ENCODE measurements at regions not wholly inside any gene's neighbourhood (a gene's known extent, or its start where the extent isn't known, plus 50 kb on each side); places are given as distances from the start of the nearest gene placed in this dataset.

DNA sequence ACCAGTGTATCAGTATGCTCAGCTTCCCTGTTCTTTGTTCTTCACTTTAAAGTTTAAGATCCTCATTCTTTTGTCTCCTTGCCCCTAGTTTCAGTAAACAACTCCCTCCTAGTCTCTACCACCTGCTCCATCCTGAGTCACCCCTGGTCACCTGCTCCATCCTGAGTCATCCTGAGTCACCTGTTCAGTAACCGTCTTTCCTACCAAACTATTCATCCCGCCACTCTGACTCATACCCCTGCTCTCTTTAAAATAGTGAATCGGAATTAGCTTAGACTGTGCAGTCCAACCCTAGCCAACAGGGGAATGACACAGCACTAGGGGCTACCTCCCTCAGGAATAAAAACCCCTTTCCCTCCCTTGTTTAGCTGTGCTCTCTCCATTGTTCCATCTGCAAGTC, 888.1 kb upstream of the MDGA2 start:
- TF ChIP-seq ZNF548 (tag by site-specific recombination; IDR thresholded peaks at IDR 0.05): no peak
- TF ChIP-seq ZNF830 (tag by site-specific recombination; IDR thresholded peaks at IDR 0.05; ENCODE audit: low read depth): no peak
- TF ChIP-seq, protein P1, sequence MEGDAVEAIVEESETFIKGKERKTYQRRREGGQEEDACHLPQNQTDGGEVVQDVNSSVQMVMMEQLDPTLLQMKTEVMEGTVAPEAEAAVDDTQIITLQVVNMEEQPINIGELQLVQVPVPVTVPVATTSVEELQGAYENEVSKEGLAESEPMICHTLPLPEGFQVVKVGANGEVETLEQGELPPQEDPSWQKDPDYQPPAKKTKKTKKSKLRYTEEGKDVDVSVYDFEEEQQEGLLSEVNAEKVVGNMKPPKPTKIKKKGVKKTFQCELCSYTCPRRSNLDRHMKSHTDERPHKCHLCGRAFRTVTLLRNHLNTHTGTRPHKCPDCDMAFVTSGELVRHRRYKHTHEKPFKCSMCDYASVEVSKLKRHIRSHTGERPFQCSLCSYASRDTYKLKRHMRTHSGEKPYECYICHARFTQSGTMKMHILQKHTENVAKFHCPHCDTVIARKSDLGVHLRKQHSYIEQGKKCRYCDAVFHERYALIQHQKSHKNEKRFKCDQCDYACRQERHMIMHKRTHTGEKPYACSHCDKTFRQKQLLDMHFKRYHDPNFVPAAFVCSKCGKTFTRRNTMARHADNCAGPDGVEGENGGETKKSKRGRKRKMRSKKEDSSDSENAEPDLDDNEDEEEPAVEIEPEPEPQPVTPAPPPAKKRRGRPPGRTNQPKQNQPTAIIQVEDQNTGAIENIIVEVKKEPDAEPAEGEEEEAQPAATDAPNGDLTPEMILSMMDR (tag by site-specific recombination; IDR thresholded peaks at IDR 0.05): no peak
- TF ChIP-seq ZBTB44 (tag by site-specific recombination; IDR thresholded peaks at IDR 0.05): no peak
- TF ChIP-seq ZNF48 (tag by site-specific recombination; IDR thresholded peaks at IDR 0.05): no peak
- no peak for TF ChIP-seq REST (tag by site-specific recombination; IDR thresholded peaks at IDR 0.05)
- no peak for TF ChIP-seq ZNF155 (tag by site-specific recombination; IDR thresholded peaks at IDR 0.05)
- TF ChIP-seq ZNF433 (tag by site-specific recombination; IDR thresholded peaks at IDR 0.05; ENCODE audit: low read depth): no peak
- TF ChIP-seq PBX3 (CRISPR knock-in tag; IDR thresholded peaks at IDR 0.05): no peak
- no peak for TF ChIP-seq KLF1 (tag by site-specific recombination; IDR thresholded peaks at IDR 0.05)
- TF ChIP-seq ZNF707 (tag by site-specific recombination; IDR thresholded peaks at IDR 0.05): no peak
- no peak for TF ChIP-seq ZNF350 (tag by site-specific recombination; IDR thresholded peaks at IDR 0.05)
- no peak for TF ChIP-seq SETDB1 (IDR thresholded peaks at IDR 0.05; ENCODE audit: insufficient read length, low read length)
